HG02798 (cell line): ENCODE measurements at regions not wholly inside any gene's neighbourhood (a gene's known extent, or its start where the extent isn't known, plus 50 kb on each side); places are given as distances from the start of the nearest gene placed in this dataset.

Source experiments
- ATAC-seq: cut with Tn5 transposase; IDR thresholded peaks from one replicate; pipeline ENCODE4 v1.9.1; 2021; ENCODE audit warnings: mild to moderate bottlenecking; ENCODE audit not compliant: unreplicated experiment, poor library complexity

GRCh38 chr4:129393976-129394375 is 298.0 kb downstream of the C4orf33 start:
- ATAC-seq: no peak

GRCh38 chr4:129394635-129395034 is 298.7 kb downstream of the C4orf33 start:
- ATAC-seq: no peak

DNA sequence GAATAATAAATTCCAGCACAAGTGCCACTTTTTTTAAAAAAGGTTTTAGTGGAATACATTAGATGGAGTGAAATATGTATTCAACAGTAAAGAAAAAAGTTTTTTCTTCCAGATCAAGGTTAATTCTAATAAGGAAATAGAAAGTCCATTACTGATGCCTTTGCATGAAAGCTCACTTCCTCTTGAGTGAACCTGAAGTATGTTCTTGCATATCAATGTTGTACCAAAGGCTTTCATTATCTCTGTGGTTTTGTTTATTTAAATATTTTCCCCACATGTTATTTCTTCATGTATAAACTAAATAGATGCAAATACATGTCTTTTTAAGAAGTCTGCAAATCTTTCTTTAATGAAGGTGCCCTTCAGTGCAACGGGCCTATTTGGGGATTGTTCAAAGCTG is 307.9 kb downstream of the C4orf33 start:
- ATAC-seq: no peak

GRCh38 chr4:129410115-129410514 is 314.2 kb downstream of the C4orf33 start:
- ATAC-seq: no peak

- ATAC-seq: no peak
Measured at GRCh38 chr4:129415004-129415403, 319.1 kb downstream of the C4orf33 start.

DNA sequence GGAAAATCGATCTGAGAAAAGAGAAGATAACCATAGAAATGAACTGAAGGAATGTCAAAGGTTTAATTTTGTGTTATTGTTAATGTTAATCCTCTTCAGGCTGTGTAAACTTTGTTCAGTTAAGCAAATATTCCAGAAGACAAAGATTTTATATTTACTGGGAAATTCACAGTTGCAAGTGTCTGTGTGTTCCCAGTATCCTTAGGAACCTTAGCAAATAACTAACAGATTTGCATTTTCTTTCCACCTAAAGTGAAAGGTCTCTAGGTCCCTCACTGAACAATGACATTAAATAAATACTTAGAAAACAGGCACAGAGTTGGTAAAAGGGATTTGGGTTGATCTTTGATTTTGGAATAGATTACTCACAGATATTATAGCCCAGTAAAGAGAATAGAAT is 324.7 kb downstream of the C4orf33 start:
- ATAC-seq: no peak

GRCh38 chr4:129422277-129422676 is 326.3 kb downstream of the C4orf33 start:
- no peak for ATAC-seq

GRCh38 chr4:129428454-129428853 is 332.5 kb downstream of the C4orf33 start:
- no peak for ATAC-seq

GRCh38 chr4:129429581-129430320 is 333.8 kb downstream of the C4orf33 start:
- ATAC-seq: no peak

DNA sequence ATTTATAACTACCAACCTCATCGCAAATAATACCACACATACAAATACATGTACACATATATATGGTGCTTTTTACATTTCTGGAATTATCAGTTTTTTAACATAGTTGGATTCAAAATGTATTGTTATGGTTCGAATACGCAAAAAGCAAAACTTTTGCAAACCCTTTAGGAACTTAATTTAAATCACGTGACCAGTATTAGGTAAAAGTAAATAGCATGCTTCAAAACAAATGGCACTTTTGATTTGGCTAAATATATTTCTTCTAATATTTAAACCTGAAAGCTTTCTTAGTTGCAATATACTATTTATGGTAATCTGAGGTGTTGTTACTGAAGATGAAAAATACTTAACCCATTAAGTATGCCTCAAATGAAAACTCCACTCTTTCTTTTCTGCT is 341.4 kb downstream of the C4orf33 start:
- ATAC-seq: no peak

DNA sequence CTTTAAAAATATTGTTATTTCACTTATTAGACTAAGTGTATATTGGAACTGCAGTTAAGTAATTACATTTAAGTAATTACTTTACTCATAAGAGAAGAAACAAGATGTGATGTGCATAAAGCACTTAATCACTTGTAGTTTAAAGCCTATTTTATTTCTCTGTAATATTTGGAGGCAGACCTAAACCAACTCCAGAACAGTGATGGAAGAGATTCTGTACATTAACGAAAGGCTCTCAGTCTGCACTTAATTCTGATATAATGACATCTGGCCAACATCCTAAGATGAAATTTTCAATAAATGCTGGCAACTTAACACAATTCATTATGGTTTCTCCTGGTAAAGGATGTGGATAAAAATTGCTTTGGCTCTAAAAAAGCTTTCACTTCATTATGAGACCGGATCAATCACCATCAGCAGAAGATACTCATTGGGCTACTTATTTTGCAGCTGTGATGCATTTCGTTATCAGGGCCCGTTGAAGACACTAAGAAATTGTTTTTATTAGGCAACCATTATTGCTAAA is 342.6 kb downstream of the C4orf33 start:
- ATAC-seq: no peak

DNA sequence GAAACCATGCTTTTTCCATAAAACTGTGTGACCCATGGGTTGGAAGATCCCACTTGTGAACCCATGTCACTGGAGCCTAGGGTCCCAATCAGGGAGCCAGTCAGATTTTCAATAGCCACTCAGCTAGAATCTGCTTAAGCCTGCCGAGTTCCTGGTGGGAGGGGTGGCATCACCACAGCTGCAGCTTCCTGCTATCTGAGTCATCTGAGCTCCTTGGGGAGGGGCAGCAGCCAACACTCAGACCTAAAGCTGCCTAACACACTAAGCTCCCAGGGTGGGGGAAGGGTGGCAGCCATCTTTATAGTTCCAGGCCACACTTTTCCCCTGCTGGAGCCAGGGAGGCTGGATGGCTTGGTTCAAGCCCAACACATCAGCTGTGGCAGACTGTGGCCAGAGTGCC is 350.1 kb downstream of the C4orf33 start:
- ATAC-seq: no peak

GRCh38 chr4:129453524-129454200 is 357.7 kb downstream of the C4orf33 start:
- no peak for ATAC-seq

- ATAC-seq: no peak
Measured at GRCh38 chr4:129455482-129455881, 359.5 kb downstream of the C4orf33 start.

GRCh38 chr4:129468624-129469023 is 372.7 kb downstream of the C4orf33 start:
- no peak for ATAC-seq

- no peak for ATAC-seq
Measured at GRCh38 chr4:129474698-129475097, 378.7 kb downstream of the C4orf33 start.

GRCh38 chr4:129481107-129481506 is 385.2 kb downstream of the C4orf33 start:
- no peak for ATAC-seq

GRCh38 chr4:129488427-129488826 is 392.5 kb downstream of the C4orf33 start:
- ATAC-seq: no peak

- no peak for ATAC-seq
Measured at GRCh38 chr4:129490516-129490915, 394.6 kb downstream of the C4orf33 start.

- no peak for ATAC-seq
Measured at GRCh38 chr4:129498626-129499025, 402.7 kb downstream of the C4orf33 start.

DNA sequence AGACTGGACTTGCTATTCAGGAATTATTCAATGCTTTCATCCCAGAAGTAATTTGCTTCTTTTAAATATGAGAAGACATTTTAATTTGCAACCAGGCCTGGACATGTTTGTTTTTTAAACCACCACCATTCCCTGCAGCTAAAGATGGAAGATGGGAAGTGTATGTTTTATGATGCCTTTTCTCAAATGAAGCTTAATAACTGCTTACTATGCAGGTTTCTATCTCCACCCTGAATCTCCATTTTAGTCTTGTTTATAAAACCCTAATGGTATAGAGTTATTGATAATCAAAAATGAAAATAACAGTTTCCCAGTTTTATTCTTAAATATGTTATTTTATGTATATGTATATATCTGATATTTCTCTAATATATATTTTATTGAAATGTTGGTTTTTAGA is 418.9 kb downstream of the C4orf33 start:
- ATAC-seq: no peak

- no peak for ATAC-seq
Measured at GRCh38 chr4:129515356-129515755, 419.4 kb downstream of the C4orf33 start.
